GM12878 (cell line): ENCODE measurements at regions not wholly inside any gene's neighbourhood (a gene's known extent, or its start where the extent isn't known, plus 50 kb on each side); places are given as distances from the start of the nearest gene placed in this dataset.
"Not testable (repeated sequence)": the region's sequence is repeated elsewhere in the genome, so short reads cannot be mapped to it uniquely, and the experiment has no call there.

Experiments
- BHLHE40 ChIP-seq, 2 experiments: fragments of 450-650 bp in 1 of 2; IDR thresholded peaks; 2 replicates each; pipeline ENCODE4 v1.6.1; 2011 to 2017; ENCODE audit warnings: low read depth in 2 of 2, borderline replicate concordance in 1 of 2, improper control_type of control experiment in 1 of 2, low read length in 1 of 2, mild to moderate bottlenecking in 1 of 2
- CEBPB ChIP-seq, 2 experiments: fragments of 150-350 bp in 1 of 2; IDR thresholded peaks; 2 replicates each; pipeline ENCODE4 v1.6.1; 2012 to 2014; ENCODE audit warnings: low read depth in 2 of 2, low read length in 2 of 2, borderline replicate concordance in 1 of 2, inconsistent platforms in 1 of 2
- CHD1 ChIP-seq: IDR thresholded peaks from 2 replicates; pipeline ENCODE4 v1.6.1; 2012; ENCODE audit warnings: low read depth, low read length, improper control_type of control experiment
- EZH2 ChIP-seq: IDR thresholded peaks from 2 replicates; pipeline ENCODE4 v1.6.1; 2012; ENCODE audit warnings: low read depth, mild to moderate bottlenecking, control low read depth, inconsistent platforms, low read length, borderline replicate concordance; ENCODE audit not compliant: control insufficient read depth
- FOXK2 ChIP-seq: fragments of 450-650 bp; IDR thresholded peaks from 2 replicates; pipeline ENCODE4 v1.6.1; 2017; ENCODE audit warnings: mild to moderate bottlenecking, moderate library complexity
- NR2F1 ChIP-seq: fragments of 450-650 bp; conservative IDR thresholded peaks from 2 replicates; pipeline ENCODE4 v1.6.1; 2017; ENCODE audit warnings: mild to moderate bottlenecking
- RAD21 ChIP-seq: IDR thresholded peaks from 2 replicates; pipeline ENCODE4 v1.6.1; 2011; ENCODE audit warnings: mild to moderate bottlenecking, low read depth, low read length, moderate library complexity; ENCODE audit not compliant: insufficient read depth
- SIN3A ChIP-seq: IDR thresholded peaks from 2 replicates; pipeline ENCODE4 v1.6.1; 2012; ENCODE audit warnings: low read depth, low read length, improper control_type of control experiment
- TAF1 ChIP-seq: IDR thresholded peaks from 2 replicates; pipeline ENCODE4 v1.6.1; 2011; ENCODE audit warnings: mild to moderate bottlenecking, low read depth, low read length, borderline replicate concordance
- ZNF274 ChIP-seq: IDR thresholded peaks from one replicate; pipeline ENCODE4 v1.8.0; 2011; ENCODE audit not compliant: insufficient read length, insufficient read depth
- TF ChIP-seq, protein P1 (sequence below), 3 experiments: IDR thresholded peaks in 2 of 3; conservative IDR thresholded peaks in 1 of 3; 2 replicates each; pipeline ENCODE4 v1.5.1; 2011; ENCODE audit warnings: low read depth in 3 of 3, low read length in 3 of 3, mild to moderate bottlenecking in 3 of 3, control low read depth in 2 of 3, moderate library complexity in 2 of 3, inconsistent platforms in 1 of 3, mixed read lengths in 1 of 3; ENCODE audit not compliant: control insufficient read depth in 2 of 3, insufficient read depth in 1 of 3; ENCODE audit errors: extremely low read depth in 1 of 3
- TF ChIP-seq, protein P2 (sequence below): fragments of 450-650 bp; IDR thresholded peaks from 2 replicates; pipeline ENCODE4 v1.6.1; 2017; ENCODE audit warnings: antibody characterized with exemption, mild to moderate bottlenecking, moderate library complexity
- TF ChIP-seq, protein P3 (sequence below): IDR thresholded peaks from 2 replicates; pipeline ENCODE4 v1.6.1; 2012; ENCODE audit warnings: low read depth, low read length, improper control_type of control experiment
- TF ChIP-seq, protein P4 (sequence below): IDR thresholded peaks from 2 replicates; pipeline ENCODE4 v1.6.1; 2011; ENCODE audit warnings: low read depth, low read length, improper control_type of control experiment, borderline replicate concordance

DNA sequence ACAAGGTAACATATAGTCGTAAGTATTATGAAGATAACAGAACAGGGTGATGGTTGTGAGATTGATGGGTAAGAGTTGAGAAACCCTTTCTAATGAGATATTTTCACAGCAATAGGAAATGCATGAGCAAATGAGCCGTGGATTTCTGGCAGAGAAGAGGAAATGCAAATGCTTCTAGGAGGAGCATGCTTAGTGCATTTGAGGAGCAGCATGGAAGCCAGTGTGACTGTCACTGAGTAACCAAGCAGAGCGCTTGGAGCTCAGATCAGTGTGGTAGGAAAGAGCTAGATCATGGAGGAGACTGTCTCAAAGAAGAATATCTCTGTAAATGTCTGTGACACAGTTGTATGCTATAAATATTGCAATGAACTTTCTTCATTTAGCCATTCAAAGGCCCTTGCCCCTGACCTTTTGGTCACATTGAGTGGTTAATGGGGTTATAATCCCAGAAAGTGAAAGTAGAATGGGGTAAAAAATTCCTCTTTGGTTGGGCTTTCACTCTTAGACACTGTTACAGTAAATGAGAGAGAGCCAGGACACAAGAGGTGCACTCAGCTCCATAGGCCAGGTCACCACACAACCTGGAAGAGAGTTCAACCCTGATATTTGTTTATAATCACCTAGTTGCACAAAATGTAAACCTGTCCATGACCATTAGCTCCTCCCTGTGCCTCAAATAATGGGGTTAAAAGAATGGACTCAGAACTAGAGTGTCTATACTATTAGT lies 69.5 kb downstream of the RNU2-63P start:
- TF ChIP-seq NR2F1; EZH2; BHLHE40 (IDR thresholded peaks at IDR 0.05; ENCODE audit: borderline replicate concordance in 1 of 2, low read depth in 2 of 2, low read length in 1 of 2); SIN3A; FOXK2; RAD21; ZNF274; TAF1; CHD1; CEBPB (IDR thresholded peaks at IDR 0.05; ENCODE audit: borderline replicate concordance in 1 of 2, low read depth in 2 of 2, low read length in 2 of 2): not testable (repeated sequence)
- TF ChIP-seq, protein P1, sequence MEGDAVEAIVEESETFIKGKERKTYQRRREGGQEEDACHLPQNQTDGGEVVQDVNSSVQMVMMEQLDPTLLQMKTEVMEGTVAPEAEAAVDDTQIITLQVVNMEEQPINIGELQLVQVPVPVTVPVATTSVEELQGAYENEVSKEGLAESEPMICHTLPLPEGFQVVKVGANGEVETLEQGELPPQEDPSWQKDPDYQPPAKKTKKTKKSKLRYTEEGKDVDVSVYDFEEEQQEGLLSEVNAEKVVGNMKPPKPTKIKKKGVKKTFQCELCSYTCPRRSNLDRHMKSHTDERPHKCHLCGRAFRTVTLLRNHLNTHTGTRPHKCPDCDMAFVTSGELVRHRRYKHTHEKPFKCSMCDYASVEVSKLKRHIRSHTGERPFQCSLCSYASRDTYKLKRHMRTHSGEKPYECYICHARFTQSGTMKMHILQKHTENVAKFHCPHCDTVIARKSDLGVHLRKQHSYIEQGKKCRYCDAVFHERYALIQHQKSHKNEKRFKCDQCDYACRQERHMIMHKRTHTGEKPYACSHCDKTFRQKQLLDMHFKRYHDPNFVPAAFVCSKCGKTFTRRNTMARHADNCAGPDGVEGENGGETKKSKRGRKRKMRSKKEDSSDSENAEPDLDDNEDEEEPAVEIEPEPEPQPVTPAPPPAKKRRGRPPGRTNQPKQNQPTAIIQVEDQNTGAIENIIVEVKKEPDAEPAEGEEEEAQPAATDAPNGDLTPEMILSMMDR (IDR thresholded peaks at IDR 0.05 in 2 of 3, conservative IDR thresholded peaks at IDR 0.05 in 1 of 3; ENCODE audit: control insufficient read depth in 2 of 3, extremely low read depth in 1 of 3, insufficient read depth in 1 of 3, low read depth in 3 of 3, low read length in 3 of 3): not testable (repeated sequence)
- TF ChIP-seq, protein P2, sequence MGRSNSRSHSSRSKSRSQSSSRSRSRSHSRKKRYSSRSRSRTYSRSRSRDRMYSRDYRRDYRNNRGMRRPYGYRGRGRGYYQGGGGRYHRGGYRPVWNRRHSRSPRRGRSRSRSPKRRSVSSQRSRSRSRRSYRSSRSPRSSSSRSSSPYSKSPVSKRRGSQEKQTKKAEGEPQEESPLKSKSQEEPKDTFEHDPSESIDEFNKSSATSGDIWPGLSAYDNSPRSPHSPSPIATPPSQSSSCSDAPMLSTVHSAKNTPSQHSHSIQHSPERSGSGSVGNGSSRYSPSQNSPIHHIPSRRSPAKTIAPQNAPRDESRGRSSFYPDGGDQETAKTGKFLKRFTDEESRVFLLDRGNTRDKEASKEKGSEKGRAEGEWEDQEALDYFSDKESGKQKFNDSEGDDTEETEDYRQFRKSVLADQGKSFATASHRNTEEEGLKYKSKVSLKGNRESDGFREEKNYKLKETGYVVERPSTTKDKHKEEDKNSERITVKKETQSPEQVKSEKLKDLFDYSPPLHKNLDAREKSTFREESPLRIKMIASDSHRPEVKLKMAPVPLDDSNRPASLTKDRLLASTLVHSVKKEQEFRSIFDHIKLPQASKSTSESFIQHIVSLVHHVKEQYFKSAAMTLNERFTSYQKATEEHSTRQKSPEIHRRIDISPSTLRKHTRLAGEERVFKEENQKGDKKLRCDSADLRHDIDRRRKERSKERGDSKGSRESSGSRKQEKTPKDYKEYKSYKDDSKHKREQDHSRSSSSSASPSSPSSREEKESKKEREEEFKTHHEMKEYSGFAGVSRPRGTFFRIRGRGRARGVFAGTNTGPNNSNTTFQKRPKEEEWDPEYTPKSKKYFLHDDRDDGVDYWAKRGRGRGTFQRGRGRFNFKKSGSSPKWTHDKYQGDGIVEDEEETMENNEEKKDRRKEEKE: not testable (repeated sequence)
- TF ChIP-seq, protein P3, sequence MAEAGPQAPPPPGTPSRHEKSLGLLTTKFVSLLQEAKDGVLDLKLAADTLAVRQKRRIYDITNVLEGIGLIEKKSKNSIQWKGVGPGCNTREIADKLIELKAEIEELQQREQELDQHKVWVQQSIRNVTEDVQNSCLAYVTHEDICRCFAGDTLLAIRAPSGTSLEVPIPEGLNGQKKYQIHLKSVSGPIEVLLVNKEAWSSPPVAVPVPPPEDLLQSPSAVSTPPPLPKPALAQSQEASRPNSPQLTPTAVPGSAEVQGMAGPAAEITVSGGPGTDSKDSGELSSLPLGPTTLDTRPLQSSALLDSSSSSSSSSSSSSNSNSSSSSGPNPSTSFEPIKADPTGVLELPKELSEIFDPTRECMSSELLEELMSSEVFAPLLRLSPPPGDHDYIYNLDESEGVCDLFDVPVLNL: not testable (repeated sequence)
- TF ChIP-seq, protein P4, sequence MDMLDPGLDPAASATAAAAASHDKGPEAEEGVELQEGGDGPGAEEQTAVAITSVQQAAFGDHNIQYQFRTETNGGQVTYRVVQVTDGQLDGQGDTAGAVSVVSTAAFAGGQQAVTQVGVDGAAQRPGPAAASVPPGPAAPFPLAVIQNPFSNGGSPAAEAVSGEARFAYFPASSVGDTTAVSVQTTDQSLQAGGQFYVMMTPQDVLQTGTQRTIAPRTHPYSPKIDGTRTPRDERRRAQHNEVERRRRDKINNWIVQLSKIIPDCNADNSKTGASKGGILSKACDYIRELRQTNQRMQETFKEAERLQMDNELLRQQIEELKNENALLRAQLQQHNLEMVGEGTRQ: not testable (repeated sequence)
